Neural crest cell (in vitro differentiated cells): ENCODE measurements at regions not wholly inside any gene's neighbourhood (a gene's known extent, or its start where the extent isn't known, plus 50 kb on each side); places are given as distances from the start of the nearest gene placed in this dataset.
"Not testable (repeated sequence)": the region's sequence is repeated elsewhere in the genome, so short reads cannot be mapped to it uniquely, and the experiment has no call there.

ENCODE experiments used
- DNase-seq: peaks from one replicate; pipeline ENCODE4 v3.0.0; 2021; ENCODE audit warnings: low read depth, mixed read lengths, low spot score
- H3K27ac Mint-ChIP-seq: one replicate; pipeline ENCODE4 v1.8.0; 2021; ENCODE audit warnings: mild to moderate bottlenecking, mixed read lengths; ENCODE audit not compliant: unreplicated experiment
- H3K27me3 Mint-ChIP-seq: 2 replicates; pipeline ENCODE4 v1.8.0; 2021; ENCODE audit warnings: low read depth, mild to moderate bottlenecking, mixed read lengths
- H3K36me3 Mint-ChIP-seq: 2 replicates; pipeline ENCODE4 v1.8.0; 2021; ENCODE audit warnings: low read depth, mild to moderate bottlenecking, mixed read lengths
- H3K4me1 Mint-ChIP-seq: 2 replicates; pipeline ENCODE4 v1.8.0; 2021; ENCODE audit warnings: mixed read lengths
- H3K4me3 Mint-ChIP-seq: one replicate; pipeline ENCODE4 v1.8.0; 2021; ENCODE audit warnings: mild to moderate bottlenecking, mixed read lengths
- H3K9me3 Mint-ChIP-seq: 2 replicates; pipeline ENCODE4 v1.8.0; 2021; ENCODE audit warnings: mixed read lengths
- CTCF ChIP-seq: fragments of 200-600 bp; sonication (generic); conservative IDR thresholded peaks from 2 replicates; pipeline ENCODE4 v1.5.0; 2021; ENCODE audit warnings: antibody characterized with exemption, mild to moderate bottlenecking

DNA sequence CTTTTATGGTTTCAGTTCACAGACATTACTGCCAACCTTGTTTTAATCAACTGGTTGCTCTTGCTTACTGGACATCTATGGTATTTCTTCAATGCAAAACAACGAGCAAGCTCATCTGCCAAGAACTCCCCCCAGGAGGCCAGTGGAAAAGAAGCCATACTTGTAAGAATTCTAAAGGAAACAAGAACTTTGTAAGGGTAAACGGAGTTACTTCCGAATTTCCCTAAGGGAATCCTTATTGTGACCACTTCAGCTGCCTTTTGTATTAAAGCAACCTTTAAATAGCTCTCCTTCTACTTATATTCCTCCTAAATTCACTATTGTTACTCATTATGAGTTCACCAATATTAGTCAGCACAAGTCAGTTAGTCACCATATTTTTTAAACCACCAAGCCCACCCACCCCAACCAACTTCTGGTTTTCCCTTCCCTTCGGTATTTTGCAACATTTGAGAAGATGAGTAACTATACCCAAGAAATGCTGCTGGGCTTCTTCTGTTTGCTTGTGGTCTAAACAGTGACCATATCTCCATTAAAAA is 602.8 kb upstream of the DIPK2B start:
- no peak for DNase-seq
- peaks cover 5% of the 10 kb centered on the region for H3K9me3 Mint-ChIP-seq
- H3K4me1 Mint-ChIP-seq, result peaks cover 29% of the 10 kb centered on the region
- TF ChIP-seq CTCF, result no peak
- H3K36me3 Mint-ChIP-seq, result no peaks in the 10 kb centered on the region
- H3K27me3 Mint-ChIP-seq, result no peaks in the 10 kb centered on the region
- no peak overlapping the region for H3K4me3 Mint-ChIP-seq
- no peak overlapping the region for H3K27ac Mint-ChIP-seq

- peaks cover 2% of the 10 kb centered on the region for H3K36me3 Mint-ChIP-seq
- no peaks in the 10 kb centered on the region for H3K27me3 Mint-ChIP-seq
- no peak for DNase-seq
- H3K27ac Mint-ChIP-seq, result no peak overlapping the region
- TF ChIP-seq CTCF, result peak; percentile 52
- peaks cover 5% of the 10 kb centered on the region for H3K9me3 Mint-ChIP-seq
- peaks cover 12% of the 10 kb centered on the region for H3K4me1 Mint-ChIP-seq
- no peak overlapping the region for H3K4me3 Mint-ChIP-seq
These were observed 600.9 kb upstream of the DIPK2B start for GRCh38 chrX:45801554-45801953.

- H3K36me3 Mint-ChIP-seq, H3K27ac Mint-ChIP-seq, H3K4me3 Mint-ChIP-seq, H3K27me3 Mint-ChIP-seq, H3K4me1 Mint-ChIP-seq, DNase-seq, H3K9me3 Mint-ChIP-seq: not testable (repeated sequence)
These were observed 600.2 kb upstream of the DIPK2B start for GRCh38 chrX:45800746-45801453.

DNA sequence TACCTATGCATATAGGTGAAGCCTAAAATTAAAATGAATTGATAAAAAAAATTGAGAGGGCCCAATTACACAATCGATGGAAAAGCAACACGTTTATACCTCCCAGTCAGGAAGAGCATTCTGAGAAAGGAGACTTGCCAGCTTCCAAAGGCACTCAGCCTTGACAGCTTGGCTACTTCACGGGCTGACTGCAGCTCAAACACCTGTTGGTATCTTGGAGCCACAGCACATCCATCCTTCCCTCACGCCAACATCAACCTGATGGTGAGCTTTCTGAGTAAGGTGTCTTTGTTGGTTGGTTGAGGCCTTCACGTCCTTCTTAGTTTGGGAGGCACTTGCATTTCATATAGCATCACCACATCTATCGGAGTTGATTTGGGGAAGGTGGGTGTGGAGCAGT is 598.9 kb upstream of the DIPK2B start:
- Mint-ChIP-seq H3K36me3 (peaks cover 5% of the 10 kb centered on the region), H3K27me3 (no peaks in the 10 kb centered on the region), H3K4me1 (peaks cover 8% of the 10 kb centered on the region), H3K4me3 (no peak overlapping the region), H3K9me3 (peaks cover 3% of the 10 kb centered on the region), H3K27ac (no peak overlapping the region)
- TF ChIP-seq CTCF, result no peak
- no peak for DNase-seq

DNA sequence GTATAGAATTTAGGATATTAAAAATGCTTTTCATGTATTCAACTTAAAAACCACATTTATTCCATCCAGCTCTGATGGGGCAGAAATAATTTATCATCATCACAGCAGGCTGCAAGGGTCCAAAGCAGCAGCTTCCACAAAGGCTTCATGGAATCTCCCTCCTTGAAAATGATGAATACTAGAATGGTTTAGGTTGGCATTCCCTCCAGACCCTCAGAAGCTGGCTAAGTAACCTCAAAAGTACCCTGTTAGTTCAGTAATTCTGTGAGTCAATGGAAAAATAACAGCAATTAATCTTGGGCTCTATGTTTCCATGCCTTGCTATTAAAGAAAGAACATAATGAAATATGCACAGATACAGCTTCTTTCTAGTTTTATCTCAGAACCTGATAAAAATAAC is 594.9 kb upstream of the DIPK2B start:
- Mint-ChIP-seq H3K4me1 (no peaks in the 10 kb centered on the region), H3K9me3 (peaks cover 16% of the 10 kb centered on the region), H3K4me3 (no peak overlapping the region), H3K27me3 (no peaks in the 10 kb centered on the region), H3K27ac (no peak overlapping the region), H3K36me3 (peaks cover 24% of the 10 kb centered on the region)
- no peak for DNase-seq
- TF ChIP-seq CTCF, result no peak

DNA sequence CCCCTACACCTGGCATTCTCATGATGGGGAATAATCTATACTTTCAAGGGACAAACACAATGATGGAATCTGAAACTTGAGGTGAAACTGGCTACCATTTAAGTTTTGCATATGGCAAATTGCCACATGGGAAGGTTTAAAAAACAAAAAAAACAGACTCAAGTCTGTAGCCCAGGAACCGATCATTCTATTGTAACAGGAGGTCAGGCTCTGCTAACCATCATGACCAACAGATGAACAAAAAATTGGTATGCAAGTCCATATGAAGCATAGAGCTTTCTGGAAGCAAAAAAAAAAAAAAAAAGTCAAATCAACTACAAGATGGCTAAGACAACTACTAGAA is 594.3 kb upstream of the DIPK2B start:
- H3K36me3 Mint-ChIP-seq, result peaks cover 25% of the 10 kb centered on the region
- DNase-seq, result no peak
- TF ChIP-seq CTCF, result no peak
- H3K27ac Mint-ChIP-seq, result no peak overlapping the region
- no peaks in the 10 kb centered on the region for H3K27me3 Mint-ChIP-seq
- H3K4me3 Mint-ChIP-seq, result no peak overlapping the region
- no peaks in the 10 kb centered on the region for H3K4me1 Mint-ChIP-seq
- peaks cover 17% of the 10 kb centered on the region for H3K9me3 Mint-ChIP-seq
